ENCODE measurements at regions not wholly inside any gene's neighbourhood (a gene's known extent, or its start where the extent isn't known, plus 50 kb on each side); places are given as distances from the start of the nearest gene placed in this dataset.
"Not testable (repeated sequence)": the region's sequence is repeated elsewhere in the genome, so short reads cannot be mapped to it uniquely, and the experiment has no call there.

GRCh38 chr18:51491678-51492372 is 294.3 kb upstream of the MEX3C start:
- no peak for TF ChIP-seq CTCF (IDR thresholded peaks at IDR 0.05; ENCODE audit: unreplicated experiment)
- H3K9me3 Mint-ChIP-seq (ENCODE audit: low read depth, unreplicated experiment), result no peaks in the 10 kb centered on the region
- no peak for DNase-seq
- peaks cover 35% of the 10 kb centered on the region for H3K27me3 Mint-ChIP-seq (ENCODE audit: unreplicated experiment)
- no peaks in the 10 kb centered on the region for H3K36me3 Mint-ChIP-seq (ENCODE audit: insufficient read depth, unreplicated experiment)
- BruUV-seq (replicated peaks), result no TSS peak
- CTCF ChIA-PET, result no interaction called here
- intact Hi-C loops (cut with micrococcal nuclease; ENCODE audit: unreplicated experiment), result no loop called here
- H3K27ac Mint-ChIP-seq (ENCODE audit: unreplicated experiment), result no peak overlapping the region
- H3K4me1 Mint-ChIP-seq (ENCODE audit: low read depth, unreplicated experiment), result no peaks in the 10 kb centered on the region
- H3K4me3 Mint-ChIP-seq (ENCODE audit: low read depth, unreplicated experiment), result no peak overlapping the region

GRCh38 chr18:51498085-51498855 is 300.8 kb upstream of the MEX3C start:
- Mint-ChIP-seq H3K4me3 (ENCODE audit: low read depth, unreplicated experiment) (no peak overlapping the region), H3K4me1 (ENCODE audit: low read depth, unreplicated experiment) (no peaks in the 10 kb centered on the region), H3K27me3 (ENCODE audit: unreplicated experiment) (peaks cover 23% of the 10 kb centered on the region), H3K27ac (ENCODE audit: unreplicated experiment) (no peak overlapping the region), H3K36me3 (ENCODE audit: insufficient read depth, unreplicated experiment) (no peaks in the 10 kb centered on the region), H3K9me3 (ENCODE audit: low read depth, unreplicated experiment) (peaks cover 2% of the 10 kb centered on the region)
- intact Hi-C loops (cut with micrococcal nuclease; ENCODE audit: unreplicated experiment), result no loop called here
- BruUV-seq (replicated peaks), result no TSS peak
- no peak for TF ChIP-seq CTCF (IDR thresholded peaks at IDR 0.05; ENCODE audit: unreplicated experiment)
- CTCF ChIA-PET, result no interaction called here
- DNase-seq, result no peak

- no peak for DNase-seq
- Mint-ChIP-seq H3K4me3 (ENCODE audit: low read depth, unreplicated experiment) (no peak overlapping the region), H3K9me3 (ENCODE audit: low read depth, unreplicated experiment) (peaks cover 2% of the 10 kb centered on the region), H3K4me1 (ENCODE audit: low read depth, unreplicated experiment) (no peaks in the 10 kb centered on the region), H3K27ac (ENCODE audit: unreplicated experiment) (no peak overlapping the region), H3K36me3 (ENCODE audit: insufficient read depth, unreplicated experiment) (no peaks in the 10 kb centered on the region), H3K27me3 (ENCODE audit: unreplicated experiment) (peaks cover 2% of the 10 kb centered on the region)
- no peak for TF ChIP-seq CTCF (IDR thresholded peaks at IDR 0.05; ENCODE audit: unreplicated experiment)
- CTCF ChIA-PET, result no interaction called here
- no TSS peak for BruUV-seq (replicated peaks)
- intact Hi-C loops (cut with micrococcal nuclease; ENCODE audit: unreplicated experiment), result no loop called here
These were observed 305.9 kb upstream of the MEX3C start for GRCh38 chr18:51503351-51503750.

- no peak for DNase-seq
- H3K9me3 Mint-ChIP-seq (ENCODE audit: low read depth, unreplicated experiment), result no peaks in the 10 kb centered on the region
- CTCF ChIA-PET, result no interaction called here
These were observed 309.3 kb upstream of the MEX3C start for GRCh38 chr18:51506811-51507210.

GRCh38 chr18:51508410-51508809 is 310.9 kb upstream of the MEX3C start:
- H3K36me3 Mint-ChIP-seq (ENCODE audit: insufficient read depth, unreplicated experiment); H3K9me3 Mint-ChIP-seq (ENCODE audit: low read depth, unreplicated experiment); H3K27me3 Mint-ChIP-seq (ENCODE audit: unreplicated experiment); H3K4me3 Mint-ChIP-seq (ENCODE audit: low read depth, unreplicated experiment); BruUV-seq (replicated peaks); DNase-seq; intact Hi-C loops (cut with micrococcal nuclease; ENCODE audit: unreplicated experiment); H3K4me1 Mint-ChIP-seq (ENCODE audit: low read depth, unreplicated experiment); H3K27ac Mint-ChIP-seq (ENCODE audit: unreplicated experiment): not testable (repeated sequence)
- CTCF ChIA-PET, result interaction anchor here (0.6 kb wide), 1 partner anchor 22 kb away, joined by 3 read pairs; no protein-coding TSS in a partner anchor

More at GRCh38 chr18:51506811-51507210, 309.3 kb upstream of the MEX3C start:
- no peaks in the 10 kb centered on the region for H3K27me3 Mint-ChIP-seq (ENCODE audit: unreplicated experiment)
- no TSS peak for BruUV-seq (replicated peaks)
- no peaks in the 10 kb centered on the region for H3K36me3 Mint-ChIP-seq (ENCODE audit: insufficient read depth, unreplicated experiment)
- H3K4me1 Mint-ChIP-seq (ENCODE audit: low read depth, unreplicated experiment), result no peaks in the 10 kb centered on the region
- H3K4me3 Mint-ChIP-seq (ENCODE audit: low read depth, unreplicated experiment), result no peak overlapping the region
- no peak overlapping the region for H3K27ac Mint-ChIP-seq (ENCODE audit: unreplicated experiment)
- TF ChIP-seq CTCF (IDR thresholded peaks at IDR 0.05; ENCODE audit: unreplicated experiment), result no peak
- intact Hi-C loops (cut with micrococcal nuclease; ENCODE audit: unreplicated experiment), result no loop called here

All from Calu3 (cell line).